ENCODE measurements at regions not wholly inside any gene's neighbourhood (a gene's known extent, or its start where the extent isn't known, plus 50 kb on each side); places are given as distances from the start of the nearest gene placed in this dataset.
A peak's percentile ranks its signal among the peaks of the same experiment; 100 is the strongest.

DNA sequence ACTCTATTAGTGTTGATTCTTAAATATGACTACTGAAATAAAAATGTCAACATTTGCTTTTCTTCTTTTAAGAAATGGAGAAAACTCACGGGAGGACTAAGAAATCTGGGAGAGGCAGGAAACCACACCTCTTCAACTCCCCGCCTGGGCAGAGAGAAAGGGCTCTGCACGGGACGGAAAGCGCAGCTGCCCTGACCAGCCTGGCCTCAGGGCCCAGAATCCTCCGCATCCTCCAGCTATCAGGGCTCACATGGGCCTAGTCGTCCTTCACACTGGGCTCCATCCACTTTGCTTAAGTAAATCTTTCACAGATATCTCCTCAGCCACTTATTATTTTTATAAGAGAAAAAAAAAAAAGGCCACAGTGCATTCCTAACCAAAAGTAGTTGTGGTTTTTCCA is 215.1 kb downstream of the TBXT start:
- peak; percentile 17 for DNase-seq (ENCODE audit: low read depth)
- TF ChIP-seq, protein P1, sequence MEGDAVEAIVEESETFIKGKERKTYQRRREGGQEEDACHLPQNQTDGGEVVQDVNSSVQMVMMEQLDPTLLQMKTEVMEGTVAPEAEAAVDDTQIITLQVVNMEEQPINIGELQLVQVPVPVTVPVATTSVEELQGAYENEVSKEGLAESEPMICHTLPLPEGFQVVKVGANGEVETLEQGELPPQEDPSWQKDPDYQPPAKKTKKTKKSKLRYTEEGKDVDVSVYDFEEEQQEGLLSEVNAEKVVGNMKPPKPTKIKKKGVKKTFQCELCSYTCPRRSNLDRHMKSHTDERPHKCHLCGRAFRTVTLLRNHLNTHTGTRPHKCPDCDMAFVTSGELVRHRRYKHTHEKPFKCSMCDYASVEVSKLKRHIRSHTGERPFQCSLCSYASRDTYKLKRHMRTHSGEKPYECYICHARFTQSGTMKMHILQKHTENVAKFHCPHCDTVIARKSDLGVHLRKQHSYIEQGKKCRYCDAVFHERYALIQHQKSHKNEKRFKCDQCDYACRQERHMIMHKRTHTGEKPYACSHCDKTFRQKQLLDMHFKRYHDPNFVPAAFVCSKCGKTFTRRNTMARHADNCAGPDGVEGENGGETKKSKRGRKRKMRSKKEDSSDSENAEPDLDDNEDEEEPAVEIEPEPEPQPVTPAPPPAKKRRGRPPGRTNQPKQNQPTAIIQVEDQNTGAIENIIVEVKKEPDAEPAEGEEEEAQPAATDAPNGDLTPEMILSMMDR (IDR thresholded peaks at IDR 0.05; ENCODE audit: insufficient read depth, low read depth, low read length) = no peak
- no peak overlapping the region for H3K4me3 ChIP-seq (ENCODE audit: low read depth, low read length)

GRCh38 chr6:165950316-165950715 is 217.3 kb downstream of the TBXT start:
- TF ChIP-seq, protein P1 (IDR thresholded peaks at IDR 0.05; ENCODE audit: insufficient read depth, low read depth, low read length) = no peak
- no peak overlapping the region for H3K4me3 ChIP-seq (ENCODE audit: low read depth, low read length)
- no peak for DNase-seq (ENCODE audit: low read depth)

DNA sequence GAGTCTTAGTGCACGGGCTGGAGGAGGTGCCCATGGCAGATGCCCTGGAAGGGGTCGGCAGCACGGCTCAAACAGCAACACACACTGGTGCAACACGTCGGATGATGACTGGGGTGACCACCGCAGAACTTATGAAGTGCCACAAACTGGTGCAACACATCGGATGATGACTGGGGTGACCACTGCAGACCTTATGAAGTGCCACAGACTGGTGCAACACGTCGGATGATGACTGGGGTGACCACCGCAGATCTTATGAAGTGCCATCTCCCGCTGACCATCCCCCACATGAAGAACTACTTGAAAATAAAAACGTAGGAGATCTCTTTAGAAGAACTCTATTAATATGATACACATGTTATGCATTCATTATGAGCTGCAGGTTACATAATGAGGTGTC is 218.3 kb downstream of the TBXT start:
- no peak overlapping the region for H3K4me3 ChIP-seq (ENCODE audit: low read depth, low read length)
- no peak for DNase-seq (ENCODE audit: low read depth)
- TF ChIP-seq, protein P1 (IDR thresholded peaks at IDR 0.05; ENCODE audit: insufficient read depth, low read depth, low read length) = no peak

GRCh38 chr6:165944002-165944466 is 223.6 kb downstream of the TBXT start:
- TF ChIP-seq, protein P1 (IDR thresholded peaks at IDR 0.05; ENCODE audit: insufficient read depth, low read depth, low read length) = no peak
- no peak for DNase-seq (ENCODE audit: low read depth)
- H3K4me3 ChIP-seq (ENCODE audit: low read depth, low read length) = no peak overlapping the region

DNA sequence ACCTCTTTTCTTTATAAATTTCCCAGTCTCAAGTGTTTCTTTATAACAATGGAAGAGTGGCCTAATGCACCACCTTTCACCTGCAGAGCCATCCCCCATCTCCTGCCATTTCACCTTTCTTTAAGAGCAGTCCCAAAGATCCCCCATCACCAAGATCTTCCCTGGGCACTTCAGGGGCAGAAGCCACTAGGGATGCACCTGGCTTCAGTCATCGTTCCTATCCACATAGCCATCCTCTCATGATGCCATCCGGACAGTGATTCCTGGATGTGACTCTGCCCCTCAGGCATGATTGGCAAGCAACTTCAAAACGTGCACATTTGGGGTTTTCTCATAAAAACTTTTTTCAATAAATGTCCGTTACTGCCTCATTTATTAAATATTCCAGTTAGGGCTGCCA is 225.9 kb downstream of the TBXT start:
- no peak overlapping the region for H3K4me3 ChIP-seq (ENCODE audit: low read depth, low read length)
- TF ChIP-seq, protein P1 (IDR thresholded peaks at IDR 0.05; ENCODE audit: insufficient read depth, low read depth, low read length) = no peak
- DNase-seq (ENCODE audit: low read depth) = no peak

GRCh38 chr6:165941249-165941775 is 226.3 kb downstream of the TBXT start:
- TF ChIP-seq, protein P1 (IDR thresholded peaks at IDR 0.05; ENCODE audit: insufficient read depth, low read depth, low read length) = no peak
- H3K4me3 ChIP-seq (ENCODE audit: low read depth, low read length) = no peak overlapping the region
- DNase-seq (ENCODE audit: low read depth) = no peak

- no peak overlapping the region for H3K4me3 ChIP-seq (ENCODE audit: low read depth, low read length)
These were observed 227.3 kb downstream of the TBXT start for GRCh38 chr6:165940366-165940765.

More at GRCh38 chr6:165940366-165940765, 227.3 kb downstream of the TBXT start:
- TF ChIP-seq, protein P1 (IDR thresholded peaks at IDR 0.05; ENCODE audit: insufficient read depth, low read depth, low read length) = no peak
- no peak for DNase-seq (ENCODE audit: low read depth)

Measured in fibroblast of villous mesenchyme (primary cell).